Right renal pelvis (tissue), 4 donors: ENCODE measurements at regions not wholly inside any gene's neighbourhood (a gene's known extent, or its start where the extent isn't known, plus 50 kb on each side); places are given as distances from the start of the nearest gene placed in this dataset.
"Not testable (repeated sequence)": the region's sequence is repeated elsewhere in the genome, so short reads cannot be mapped to it uniquely, and the experiment has no call there.

Experiments used
- DNase-seq, 4 donors: peaks; one replicate each; pipeline ENCODE4 v3.0.0-alpha.2; 2013; ENCODE audit warnings: low read depth in 4 of 4, low spot score in 3 of 4, missing footprints in 1 of 4

GRCh38 chr11:71130106-71130505 is 122.3 kb downstream of the SHANK2 start:
- DNase-seq, result no peak

DNA sequence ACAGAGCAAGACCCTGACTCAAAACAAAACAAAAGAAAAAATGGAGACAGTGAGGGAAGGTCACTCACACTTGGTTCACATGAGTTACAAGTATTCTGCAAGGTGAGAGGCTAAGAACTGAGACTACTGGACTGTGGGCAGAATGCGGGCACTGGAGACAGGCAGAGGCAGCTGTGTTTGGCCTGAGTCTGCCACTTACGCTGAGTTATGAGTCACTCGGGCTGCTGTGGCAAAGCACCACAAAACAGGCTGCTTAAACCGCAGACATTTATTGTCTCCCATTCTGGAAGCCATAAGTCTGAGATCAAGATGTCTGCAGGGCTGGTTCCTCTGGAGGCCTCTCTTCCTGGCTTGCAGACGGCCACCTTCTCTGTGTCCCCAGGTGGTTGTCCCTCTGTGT is 122.8 kb downstream of the SHANK2 start:
- no peak for DNase-seq

- no peak for DNase-seq
These were observed 124.6 kb downstream of the SHANK2 start for GRCh38 chr11:71127806-71128205.

- DNase-seq, result not testable (repeated sequence)
These were observed 126.0 kb downstream of the SHANK2 start for GRCh38 chr11:71126401-71126800.

DNA sequence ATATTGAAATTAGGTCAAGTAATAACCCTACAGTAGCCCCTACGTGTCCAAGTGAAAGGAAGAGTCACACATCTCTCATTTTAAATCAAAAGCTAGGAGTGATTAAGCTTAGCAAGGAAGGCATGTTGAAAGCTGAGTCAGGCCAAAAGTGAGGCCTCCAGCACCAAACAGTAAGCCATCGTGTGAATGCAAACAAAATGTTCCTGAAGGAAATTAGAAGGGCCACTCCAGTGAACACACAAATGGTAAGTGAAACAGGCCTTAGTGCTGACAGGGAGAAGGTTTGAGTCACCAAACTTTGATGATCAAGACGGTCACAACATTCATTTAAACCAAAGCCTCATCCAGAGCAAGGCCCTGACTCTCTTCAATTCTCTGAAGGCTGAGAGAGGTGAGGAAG is 127.2 kb downstream of the SHANK2 start:
- DNase-seq, result no peak

DNA sequence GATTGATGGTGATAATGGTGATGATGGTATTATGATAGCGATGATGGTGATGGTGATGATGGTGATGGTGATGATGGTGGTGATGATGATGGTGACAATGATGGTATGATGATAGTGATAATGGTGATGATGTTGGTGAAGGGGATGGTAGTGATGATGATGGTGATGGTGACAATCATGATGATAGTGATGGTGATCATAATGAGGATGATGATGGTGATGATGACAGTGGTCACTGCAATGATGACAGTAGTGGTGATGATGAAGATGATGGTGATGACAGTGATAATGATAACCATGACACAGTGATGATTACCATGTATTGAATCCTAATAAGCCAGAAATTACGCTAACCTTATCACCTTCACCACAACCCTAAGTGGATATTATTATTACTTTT is 128.2 kb downstream of the SHANK2 start:
- DNase-seq, result no peak

DNA sequence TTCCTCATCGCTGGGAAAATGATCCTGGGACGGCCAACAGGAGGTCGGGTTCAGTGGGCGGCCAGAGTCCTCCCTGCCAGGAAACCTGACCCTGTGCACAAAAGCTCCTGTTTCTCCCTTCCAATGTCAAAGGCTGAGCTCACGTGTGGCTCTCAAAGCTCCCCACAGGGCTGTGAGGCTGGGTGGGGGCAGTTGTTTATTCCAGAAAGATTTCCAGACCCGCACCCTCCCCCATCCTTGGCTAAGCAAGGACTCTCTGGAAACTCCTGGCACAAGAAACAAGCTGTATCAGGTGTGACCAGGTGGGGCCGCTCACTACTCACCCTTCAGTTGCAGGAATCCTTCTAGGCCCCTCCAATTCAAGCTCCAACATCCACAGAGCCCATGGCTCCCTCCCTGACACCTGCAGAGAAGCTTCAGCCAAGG is 131.9 kb downstream of the SHANK2 start:
- DNase-seq, result peak in 3 of 4 donors; percentile 43 to 56 (median 53)

DNA sequence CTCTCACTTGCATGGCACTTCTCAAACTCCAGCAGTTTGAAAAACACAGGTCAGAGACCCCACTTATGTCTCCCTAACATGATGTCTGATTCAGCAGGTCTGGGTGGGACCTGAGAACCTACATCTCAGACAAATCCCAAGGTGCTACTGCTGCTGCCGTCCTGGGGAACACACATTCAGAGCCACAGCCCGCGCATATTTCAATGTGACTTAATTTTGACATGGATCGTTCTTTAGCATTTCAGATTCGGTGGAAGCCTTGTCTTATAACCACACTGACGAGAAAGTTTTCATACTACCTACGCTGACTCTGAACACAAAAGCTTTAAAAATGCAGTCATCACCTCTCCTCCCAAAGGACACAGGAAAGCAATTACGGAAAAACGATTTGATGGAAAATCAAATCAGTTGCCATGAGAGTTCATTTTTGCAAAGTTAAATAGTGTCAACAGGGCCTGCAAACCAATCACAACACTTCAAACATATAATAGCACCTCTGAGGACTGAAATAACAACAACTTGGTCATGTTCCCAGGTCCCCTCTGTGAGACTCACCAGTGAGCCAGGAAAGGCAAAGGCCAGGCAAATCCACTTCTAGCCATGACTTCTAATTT is 132.6 kb downstream of the SHANK2 start:
- no peak for DNase-seq

GRCh38 chr11:71118671-71119250 is 133.6 kb downstream of the SHANK2 start:
- no peak for DNase-seq

DNA sequence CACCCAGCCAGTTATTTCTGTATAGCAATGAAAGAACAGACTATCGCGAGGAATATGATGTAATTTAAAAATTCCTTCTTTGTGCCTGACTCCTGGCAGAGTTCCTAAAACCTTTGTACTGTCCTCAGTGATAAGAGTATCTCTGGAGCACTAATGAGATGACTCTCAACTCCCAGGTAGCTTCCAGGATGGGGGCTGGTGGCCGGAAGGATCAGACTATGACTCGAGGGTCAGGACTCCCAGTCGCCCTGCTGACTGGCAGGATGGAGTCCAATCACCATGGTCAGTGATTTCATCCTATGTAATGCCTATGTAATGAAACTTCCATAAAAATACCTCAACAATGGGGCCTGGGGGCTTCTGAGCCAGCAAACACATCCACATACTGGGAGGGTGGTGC is 135.1 kb downstream of the SHANK2 start:
- DNase-seq, result no peak

GRCh38 chr11:71116693-71117040 is 135.7 kb downstream of the SHANK2 start:
- DNase-seq, result no peak

DNA sequence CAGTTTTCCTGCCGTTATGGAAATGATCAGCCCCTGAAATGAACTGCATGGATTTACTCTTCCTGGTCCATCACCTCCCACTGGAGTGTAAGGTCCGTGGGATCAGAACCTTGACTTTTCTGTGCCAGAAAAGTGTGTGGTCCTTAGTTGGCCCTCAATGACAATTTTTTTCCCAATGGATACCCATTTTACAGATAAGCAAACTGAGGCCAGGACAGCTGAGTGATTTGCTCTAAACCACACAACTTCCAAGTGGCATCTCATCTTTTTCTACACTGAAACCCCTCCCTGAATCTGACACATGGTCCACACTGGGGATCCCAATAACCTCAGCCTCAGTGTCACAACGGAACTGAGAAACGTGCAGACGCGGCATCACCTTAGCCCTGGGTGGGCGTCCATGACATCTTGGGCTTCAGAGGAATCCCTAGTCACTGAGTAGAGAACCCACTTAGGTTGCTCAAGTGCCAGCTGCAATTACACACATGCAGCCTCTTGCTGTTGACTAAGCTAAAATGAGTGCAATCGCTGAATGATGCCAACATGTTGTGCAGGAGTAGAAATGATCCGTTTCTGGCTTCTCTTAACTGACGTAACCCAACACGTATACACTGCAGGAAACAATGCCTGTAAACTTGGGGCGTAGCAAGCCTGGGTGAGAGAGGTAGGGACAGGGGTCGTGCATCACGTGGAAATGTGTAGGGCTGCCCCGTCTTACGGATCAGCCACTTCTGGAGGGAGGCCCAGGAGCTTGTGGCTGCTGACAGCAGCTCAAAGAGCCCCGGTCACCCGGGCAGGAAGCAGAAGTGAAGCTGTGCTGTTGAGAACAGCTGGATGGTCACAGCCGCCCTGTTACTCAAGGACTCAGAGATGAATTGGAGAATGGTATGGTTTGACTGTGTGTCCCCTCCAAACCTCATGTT is 136.3 kb downstream of the SHANK2 start:
- peak in 1 of 4 donors; percentile 5 for DNase-seq

DNA sequence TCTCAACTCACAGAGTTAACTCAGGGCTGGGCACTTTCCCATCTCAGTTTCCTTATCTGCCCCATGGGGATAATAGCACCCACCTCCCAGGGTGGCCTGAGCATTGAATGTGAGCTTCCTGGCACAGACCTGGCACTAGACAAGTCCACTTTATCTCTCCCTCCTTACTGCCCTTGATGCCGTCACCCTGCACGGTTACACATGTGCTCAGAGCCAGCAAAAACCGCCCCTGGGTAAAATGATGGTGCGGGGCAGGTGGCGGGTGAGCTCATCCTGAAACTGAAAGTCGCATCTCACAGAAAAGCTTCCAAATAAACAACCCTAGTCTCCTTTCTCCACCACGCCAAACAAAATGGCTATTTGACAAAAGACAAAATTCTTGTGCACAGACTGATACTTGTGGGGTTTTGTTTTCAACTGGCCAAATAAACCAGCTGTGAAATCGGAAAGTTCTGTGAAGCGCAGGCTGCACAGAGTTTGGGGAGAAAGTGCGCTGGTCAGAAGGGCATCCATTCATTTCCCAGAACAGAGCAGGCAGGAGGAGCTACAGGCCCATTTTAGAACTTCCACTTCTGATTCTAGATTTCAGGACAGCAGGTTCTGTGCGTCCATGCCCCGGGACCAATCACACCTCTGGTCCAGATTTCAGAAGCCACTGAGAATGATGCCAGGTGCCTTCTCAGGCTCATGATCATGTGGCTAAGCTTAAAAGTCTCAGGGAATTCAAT is 138.1 kb downstream of the SHANK2 start:
- no peak for DNase-seq

DNA sequence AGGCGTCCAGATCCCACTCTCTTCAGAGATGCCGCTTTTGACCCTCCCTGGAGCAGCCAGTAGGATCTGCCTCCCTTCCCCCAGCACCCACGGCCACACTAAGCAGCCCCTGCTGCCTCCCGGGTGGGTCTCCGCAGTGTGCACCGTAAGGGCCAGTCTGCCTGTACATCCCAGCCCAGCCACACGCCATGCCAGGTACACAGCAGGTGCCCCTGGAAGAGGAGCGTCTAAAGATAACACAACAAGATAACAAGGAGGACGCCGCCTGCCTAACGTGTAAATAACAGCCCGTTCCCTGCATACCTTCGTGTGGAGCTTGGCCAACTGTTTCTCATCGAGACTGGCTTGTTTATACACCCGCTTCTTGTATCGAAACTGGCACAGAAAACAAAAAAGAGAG is 139.4 kb downstream of the SHANK2 start:
- DNase-seq, result no peak

DNA sequence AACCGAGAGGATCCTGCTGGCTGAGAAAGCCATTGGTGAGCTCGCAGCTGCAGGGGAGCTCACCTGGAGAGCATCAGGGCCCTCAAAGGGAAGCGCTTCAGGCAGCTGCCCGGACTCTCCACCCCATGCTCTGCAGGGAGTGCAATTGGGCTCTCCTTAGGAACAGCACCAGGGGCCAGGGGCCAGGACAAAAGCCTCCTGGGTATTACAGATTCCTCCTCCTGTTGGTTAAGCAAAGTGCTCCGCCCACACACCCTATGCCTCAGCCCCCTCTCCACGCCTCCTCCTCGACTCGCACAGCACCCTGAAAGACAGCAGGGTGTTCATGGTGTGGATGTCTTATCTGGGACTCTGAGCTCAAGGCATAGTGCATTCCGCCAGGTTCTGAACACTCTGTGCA is 139.9 kb downstream of the SHANK2 start:
- DNase-seq, result no peak

- no peak for DNase-seq
These were observed 142.8 kb downstream of the SHANK2 start for GRCh38 chr11:71109586-71109985.

GRCh38 chr11:71109186-71109585 is 143.2 kb downstream of the SHANK2 start:
- DNase-seq, result no peak

DNA sequence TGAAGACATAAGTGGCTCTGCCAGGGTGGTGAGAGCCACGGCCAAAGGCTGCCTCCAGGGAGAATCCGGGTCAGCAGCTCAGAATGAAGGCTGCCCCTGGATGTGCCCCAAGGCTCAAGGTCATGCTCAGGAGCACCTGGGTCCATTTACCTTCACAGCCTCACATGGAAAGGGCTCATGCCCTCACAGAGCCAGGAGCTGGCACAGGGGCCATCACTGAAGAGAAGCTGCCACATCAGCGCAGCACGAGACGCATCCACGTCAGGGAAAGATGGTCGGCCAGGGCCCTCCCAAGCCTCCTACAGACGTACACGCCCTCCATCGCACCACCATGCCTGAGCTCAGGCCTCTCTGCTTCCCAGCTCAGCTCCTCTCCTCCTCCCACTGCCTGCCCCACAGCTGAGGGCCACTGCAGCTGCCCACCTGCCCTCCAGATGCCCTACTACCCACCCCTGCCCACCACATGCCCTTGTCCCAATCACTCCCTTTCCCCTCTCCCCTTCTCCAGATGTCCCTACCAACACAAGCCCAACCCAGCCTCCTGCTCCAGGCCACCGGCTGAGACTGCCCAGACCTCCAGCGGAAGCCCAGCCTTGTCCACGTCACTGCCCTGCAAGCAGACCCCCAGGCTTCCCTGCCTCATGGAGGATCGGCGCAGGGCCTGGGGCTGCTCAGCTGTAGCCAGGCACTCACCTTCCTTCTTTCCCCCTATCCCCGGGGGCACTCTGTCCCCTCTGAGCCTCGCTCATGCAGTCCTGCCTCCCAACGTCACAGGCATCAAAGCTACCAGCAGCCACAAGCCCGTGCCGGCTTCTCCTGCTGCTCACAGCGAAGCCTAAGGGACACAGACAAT is 144.1 kb downstream of the SHANK2 start:
- no peak for DNase-seq

DNA sequence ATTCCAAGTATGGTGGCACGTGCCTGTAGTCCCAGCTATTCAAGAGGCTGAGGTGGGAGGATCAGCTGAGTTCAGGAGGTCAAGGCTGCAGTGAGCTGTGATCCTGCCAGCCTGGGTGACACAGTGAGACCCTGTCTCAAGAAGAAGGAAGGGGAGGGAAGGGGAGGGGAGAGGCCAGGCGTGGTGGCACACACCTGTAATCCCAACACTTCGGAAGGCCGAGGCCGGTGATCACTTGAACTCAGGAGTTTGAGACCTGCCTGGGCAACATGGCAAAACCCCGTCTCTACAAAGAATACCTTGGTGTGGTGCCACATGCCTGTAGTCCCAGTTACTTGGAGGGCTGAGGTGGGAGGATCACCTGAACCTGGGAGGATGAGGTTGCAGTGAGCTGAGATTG is 145.7 kb downstream of the SHANK2 start:
- DNase-seq, result no peak

GRCh38 chr11:71103266-71103665 is 149.1 kb downstream of the SHANK2 start:
- DNase-seq, result no peak
